H9 (cell line): ENCODE measurements at regions not wholly inside any gene's neighbourhood (a gene's known extent, or its start where the extent isn't known, plus 50 kb on each side); places are given as distances from the start of the nearest gene placed in this dataset.

Source experiments
- DNase-seq: peaks from one replicate; pipeline ENCODE4 v3.0.0-alpha.2; 2017
- H2AFZ ChIP-seq: one replicate; pipeline ENCODE4 v1.6.1; 2013; ENCODE audit warnings: mild to moderate bottlenecking, low read length, control low read depth, moderate library complexity
- H2AK5ac ChIP-seq: 2 replicates; pipeline ENCODE4 v1.6.1; 2013; ENCODE audit warnings: low read length, control low read depth, mixed read lengths; ENCODE audit not compliant: insufficient read length
- H2BK120ac ChIP-seq: one replicate; pipeline ENCODE4 v1.6.1; 2013; ENCODE audit warnings: low read depth, mild to moderate bottlenecking, low read length, control low read depth, inconsistent platforms; ENCODE audit not compliant: poor library complexity, severe bottlenecking
- H2BK12ac ChIP-seq: 2 replicates; pipeline ENCODE4 v1.6.1; 2013; ENCODE audit warnings: low read length, control low read depth, mixed read lengths, low read depth; ENCODE audit not compliant: insufficient read length
- H2BK15ac ChIP-seq: 2 replicates; pipeline ENCODE4 v1.6.1; 2013; ENCODE audit warnings: low read depth, low read length, control low read depth
- H2BK20ac ChIP-seq: one replicate; pipeline ENCODE4 v1.6.1; 2013; ENCODE audit warnings: low read depth, mild to moderate bottlenecking, low read length, control low read depth, inconsistent platforms; ENCODE audit not compliant: poor library complexity, severe bottlenecking
- H2BK5ac ChIP-seq: 2 replicates; pipeline ENCODE4 v1.6.1; 2013; ENCODE audit warnings: low read length, control low read depth, mixed read lengths; ENCODE audit not compliant: insufficient read length
- H3K14ac ChIP-seq: 2 replicates; pipeline ENCODE4 v1.6.1; 2013; ENCODE audit warnings: low read length, control low read depth; ENCODE audit not compliant: insufficient read depth
- H3K18ac ChIP-seq: 2 replicates; pipeline ENCODE4 v1.6.1; 2013; ENCODE audit warnings: low read depth, mild to moderate bottlenecking, mixed read lengths, low read length, control low read depth; ENCODE audit not compliant: insufficient read length
- H3K23ac ChIP-seq: 2 replicates; pipeline ENCODE4 v1.6.1; 2013; ENCODE audit warnings: low read length, control low read depth, mixed read lengths, low read depth; ENCODE audit not compliant: insufficient read length
- H3K23me2 ChIP-seq: 2 replicates; pipeline ENCODE4 v1.6.1; 2013; ENCODE audit warnings: low read depth, mild to moderate bottlenecking, mixed read lengths, low read length, control low read depth; ENCODE audit not compliant: insufficient read length, poor library complexity, severe bottlenecking
- H3K27ac ChIP-seq: 2 replicates; pipeline ENCODE4 v1.5.1; 2013; ENCODE audit warnings: low read length, control low read depth, mixed read lengths, low read depth; ENCODE audit not compliant: insufficient read length
- H3K27me3 ChIP-seq: 2 replicates; pipeline ENCODE4 v1.6.1; 2013; ENCODE audit warnings: low read length, control low read depth, inconsistent platforms; ENCODE audit not compliant: insufficient read depth
- H3K4ac ChIP-seq: 2 replicates; pipeline ENCODE4 v1.6.1; 2013; ENCODE audit warnings: low read depth, mild to moderate bottlenecking, control low read depth, inconsistent platforms, low read length, moderate library complexity
- H3K4me1 ChIP-seq: 2 replicates; pipeline ENCODE4 v1.6.1; 2013; ENCODE audit warnings: low read length, control low read depth, inconsistent platforms; ENCODE audit not compliant: insufficient read depth
- H3K4me2 ChIP-seq: 2 replicates; pipeline ENCODE4 v1.6.1; 2013; ENCODE audit warnings: low read length, control low read depth, mixed read lengths; ENCODE audit not compliant: insufficient read length, insufficient read depth
- H3K56ac ChIP-seq: 2 replicates; pipeline ENCODE4 v1.6.1; 2013; ENCODE audit warnings: low read depth, mild to moderate bottlenecking, mixed read lengths, low read length, control low read depth; ENCODE audit not compliant: insufficient read length
- H3K79me1 ChIP-seq: 2 replicates; pipeline ENCODE4 v1.6.1; 2013; ENCODE audit warnings: low read depth, mild to moderate bottlenecking, moderate library complexity, low read length, control low read depth, inconsistent platforms; ENCODE audit not compliant: insufficient read depth, poor library complexity, severe bottlenecking
- H3K79me2 ChIP-seq: 2 replicates; pipeline ENCODE4 v1.6.1; 2013; ENCODE audit warnings: low read length, control low read depth, inconsistent platforms; ENCODE audit not compliant: insufficient read depth
- H3K9ac ChIP-seq: 2 replicates; pipeline ENCODE4 v1.6.1; 2013; ENCODE audit warnings: low read length, control low read depth, mixed read lengths; ENCODE audit not compliant: insufficient read length; ENCODE audit errors: extremely low read depth
- H3K9me3 ChIP-seq: one replicate; pipeline ENCODE4 v1.6.1; 2013; ENCODE audit warnings: low read depth, low read length, inconsistent platforms; ENCODE audit not compliant: control insufficient read depth
- H3T11ph ChIP-seq: one replicate; pipeline ENCODE4 v1.6.1; 2013; ENCODE audit warnings: mild to moderate bottlenecking, low read length, control low read depth, inconsistent platforms
- H4K20me1 ChIP-seq: one replicate; pipeline ENCODE4 v1.6.1; 2013; ENCODE audit not compliant: control insufficient read depth, insufficient read length, insufficient read depth
- H4K5ac ChIP-seq: 2 replicates; pipeline ENCODE4 v1.6.1; 2013; ENCODE audit warnings: low read depth, mild to moderate bottlenecking, mixed read lengths, low read length, control low read depth; ENCODE audit not compliant: insufficient read length
- H4K8ac ChIP-seq: replicated peaks from 2 replicates; pipeline ENCODE4 v1.6.1; 2013; ENCODE audit warnings: low read length, control low read depth, mixed read lengths, low read depth; ENCODE audit not compliant: insufficient read length
- H4K91ac ChIP-seq: 2 replicates; pipeline ENCODE4 v1.6.1; 2013; ENCODE audit warnings: low read depth, mild to moderate bottlenecking, moderate library complexity, mixed read lengths, low read length, control low read depth; ENCODE audit not compliant: insufficient read length
- H3K27ac Mint-ChIP-seq, 3 experiments: 2 replicates in 2 of 3; 3 replicates in 1 of 3; pipeline ENCODE4 v1.8.0; 2020 to 2021; ENCODE audit warnings: mixed read lengths in 3 of 3, mild to moderate bottlenecking in 1 of 3, moderate library complexity in 1 of 3
- H3K27me3 Mint-ChIP-seq: 2 replicates; pipeline ENCODE4 v1.8.0; 2021; ENCODE audit warnings: low read depth, mild to moderate bottlenecking, moderate library complexity, mixed read lengths
- H3K36me3 Mint-ChIP-seq, 3 experiments: 2 replicates in 2 of 3; 3 replicates in 1 of 3; pipeline ENCODE4 v1.8.0; 2020 to 2021; ENCODE audit warnings: low read depth in 3 of 3, mixed read lengths in 3 of 3; ENCODE audit not compliant: insufficient read depth in 1 of 3
- H3K4me1 Mint-ChIP-seq, 2 experiments: 2 replicates each; pipeline ENCODE4 v1.8.0; 2020; ENCODE audit warnings: mixed read lengths in 2 of 2
- H3K4me3 Mint-ChIP-seq, 2 experiments: 2 replicates in 1 of 2; 3 replicates in 1 of 2; pipeline ENCODE4 v1.8.0; 2020 to 2021; ENCODE audit warnings: mild to moderate bottlenecking in 2 of 2, mixed read lengths in 2 of 2, moderate library complexity in 1 of 2
- H3K9me3 Mint-ChIP-seq, 2 experiments: 2 replicates in 1 of 2; 3 replicates in 1 of 2; pipeline ENCODE4 v1.8.0; 2020; ENCODE audit warnings: mild to moderate bottlenecking in 2 of 2, mixed read lengths in 2 of 2, moderate library complexity in 1 of 2
- CTCF ChIP-seq: fragments of 200-600 bp; sonication (generic); conservative IDR thresholded peaks from 3 replicates; pipeline ENCODE4 v1.8.0; 2021; ENCODE audit warnings: antibody characterized with exemption, mild to moderate bottlenecking
- WGBS: extraction: QIAGEN DNeasy Blood & Tissue Kit; methylation state at CpG from one replicate; pipeline ENCODE4 v1.1.7; 2013; ENCODE audit warnings: missing lambda C conversion rate, low lambda C conversion rate, mixed read lengths; ENCODE audit not compliant: insufficient read length; ENCODE audit errors: extremely low coverage; 5-methylcytosine and 5-hydroxymethylcytosine counted together

- no peak overlapping the region for H3K27ac ChIP-seq
- no peak overlapping the region for H4K91ac ChIP-seq
- no peak overlapping the region for H2AK5ac ChIP-seq
Observed at GRCh38 chr4:125714049-125714448, 399.3 kb downstream of the FAT4 start.

More at GRCh38 chr4:125714049-125714448, 399.3 kb downstream of the FAT4 start:
- no peaks in the 10 kb centered on the region for H3K9me3 ChIP-seq
- H3K4me1 Mint-ChIP-seq = peaks cover 24 to 27% of the 10 kb centered on the region in 2 experiments
- H3K18ac ChIP-seq = no peak overlapping the region
- H2BK120ac ChIP-seq = no peak overlapping the region
- H4K20me1 ChIP-seq = no peaks in the 10 kb centered on the region
- no peak overlapping the region for H2BK12ac ChIP-seq
- H2BK15ac ChIP-seq = no peak overlapping the region
- H3K4me2 ChIP-seq = no peak overlapping the region
- no peak overlapping the region for H3K4me3 Mint-ChIP-seq
- H3K14ac ChIP-seq = no peak overlapping the region
- no peak for DNase-seq
- no peak overlapping the region for H2BK5ac ChIP-seq
- no peak overlapping the region for H2AFZ ChIP-seq
- H3K4me1 ChIP-seq = peaks cover 3% of the 10 kb centered on the region; the same call in 1 of the 2 replicates
- H3K56ac ChIP-seq = no peak overlapping the region
- TF ChIP-seq CTCF = no peak
- no peaks in the 10 kb centered on the region for H3K23me2 ChIP-seq
- H4K5ac ChIP-seq = no peak overlapping the region
- no peak overlapping the region for H3K23ac ChIP-seq
- H3K36me3 Mint-ChIP-seq = peaks cover 0 to 8% (median 5%) of the 10 kb centered on the region in 3 experiments; a peak in 2 of 7 replicates
- H3T11ph ChIP-seq = no peak overlapping the region
- H3K79me1 ChIP-seq = no peaks in the 10 kb centered on the region
- no CpG with 5 or more reads among the region's 3 CpGs for WGBS
- no peaks in the 10 kb centered on the region for H3K27me3 ChIP-seq
- no peak overlapping the region for H4K8ac ChIP-seq
- H3K27me3 Mint-ChIP-seq = no peaks in the 10 kb centered on the region
- peaks cover 3 to 5% of the 10 kb centered on the region in 2 experiments; a peak in 2 of 5 replicates for H3K9me3 Mint-ChIP-seq
- H3K9ac ChIP-seq = no peak overlapping the region
- H3K27ac Mint-ChIP-seq = peak overlapping the region; percentile 76 to 97 (median 80); a peak in 4 of 7 replicates
- no peak overlapping the region for H2BK20ac ChIP-seq
- no peaks in the 10 kb centered on the region for H3K79me2 ChIP-seq
- no peak overlapping the region for H3K4ac ChIP-seq
